GM19239 (cell line): ENCODE measurements at regions not wholly inside any gene's neighbourhood (a gene's known extent, or its start where the extent isn't known, plus 50 kb on each side); places are given as distances from the start of the nearest gene placed in this dataset.

ENCODE experiments used
- DNase-seq: peaks from one replicate; pipeline ENCODE4 v3.0.0; 2011; ENCODE audit warnings: low spot score; ENCODE audit not compliant: insufficient read length
- FAIRE-seq: peaks from 2 replicates; lab custom pipeline; 2011; peaks lifted over from hg19 to GRCh38; lab: Jason Lieb, UNC

GRCh38 chrX:118167361-118167760 lies 50.8 kb upstream of the KLHL13 start:
- FAIRE-seq (no peak), DNase-seq (no peak)

GRCh38 chrX:118171356-118171755 lies 54.7 kb upstream of the KLHL13 start:
- DNase-seq (no peak), FAIRE-seq (no peak)

GRCh38 chrX:118174516-118175098 lies 58.0 kb upstream of the KLHL13 start:
- no peak for FAIRE-seq
- DNase-seq = no peak

GRCh38 chrX:118177708-118178107 lies 61.1 kb upstream of the KLHL13 start:
- DNase-seq = no peak
- no peak for FAIRE-seq

- DNase-seq (no peak), FAIRE-seq (no peak)
Observed at GRCh38 chrX:118178450-118178849, 61.8 kb upstream of the KLHL13 start.

- no peak for DNase-seq
- FAIRE-seq = no peak
Observed at GRCh38 chrX:118179161-118179560, 62.6 kb upstream of the KLHL13 start.

- DNase-seq (no peak), FAIRE-seq (no peak)
Observed at GRCh38 chrX:118179718-118180117, 63.1 kb upstream of the KLHL13 start.

- FAIRE-seq (no peak), DNase-seq (no peak)
Observed at GRCh38 chrX:118181030-118181429, 64.4 kb upstream of the KLHL13 start.

GRCh38 chrX:118182025-118182424 lies 65.4 kb upstream of the KLHL13 start:
- DNase-seq = no peak
- FAIRE-seq = no peak

- DNase-seq (no peak), FAIRE-seq (no peak)
Observed at GRCh38 chrX:118182681-118183080, 66.1 kb upstream of the KLHL13 start.

- FAIRE-seq (no peak), DNase-seq (no peak)
Observed at GRCh38 chrX:118183606-118184005, 67.0 kb upstream of the KLHL13 start.

GRCh38 chrX:118187100-118187499 lies 70.5 kb upstream of the KLHL13 start:
- FAIRE-seq (no peak), DNase-seq (no peak)

GRCh38 chrX:118189000-118189399 lies 72.4 kb upstream of the KLHL13 start:
- FAIRE-seq (no peak), DNase-seq (no peak)

GRCh38 chrX:118189628-118190027 lies 73.0 kb upstream of the KLHL13 start:
- FAIRE-seq (no peak), DNase-seq (no peak)

- DNase-seq (no peak), FAIRE-seq (no peak)
Observed at GRCh38 chrX:118197730-118198129, 81.1 kb upstream of the KLHL13 start.

- DNase-seq (no peak), FAIRE-seq (no peak)
Observed at GRCh38 chrX:118198577-118198976, 82.0 kb upstream of the KLHL13 start.

- FAIRE-seq (no peak), DNase-seq (no peak)
Observed at GRCh38 chrX:118199997-118200396, 83.4 kb upstream of the KLHL13 start.

GRCh38 chrX:118205421-118206395 lies 89.1 kb upstream of the KLHL13 start:
- no peak for FAIRE-seq
- no peak for DNase-seq

GRCh38 chrX:118207831-118208453 lies 91.3 kb upstream of the KLHL13 start:
- FAIRE-seq = no peak

GRCh38 chrX:118208481-118208880 lies 91.9 kb upstream of the KLHL13 start:
- no peak for DNase-seq
- no peak for FAIRE-seq

More at GRCh38 chrX:118207831-118208453, 91.3 kb upstream of the KLHL13 start:
- DNase-seq = no peak
